Panc1 (cell line): ENCODE measurements at regions not wholly inside any gene's neighbourhood (a gene's known extent, or its start where the extent isn't known, plus 50 kb on each side); places are given as distances from the start of the nearest gene placed in this dataset.

Experiments
- ATAC-seq: fragments of 200-7000 bp; cut with Tn5 transposase; 2 replicates; pipeline ENCODE4 v1.9.1; 2020; ENCODE audit warnings: mild to moderate bottlenecking, moderate library complexity
- BruUV-seq: library from RNA; stranded (reverse); fragments of 400-500 nt; replicated peaks from 2 replicates; lab custom pipeline; 2021; lab: Mats Ljungman, UMichigan
- CTCF ChIA-PET: fragments of 300-600 bp; sonication (Branson Sonifier 250); formaldehyde crosslinking; loops from one replicate; lab custom pipeline; 2022; ENCODE audit warnings: antibody characterized with exemption; lab: Charles Lee
- POLR2A ChIA-PET: fragments of 300-600 bp; sonication (Branson Sonifier 250); formaldehyde crosslinking; loops from one replicate; lab custom pipeline; 2022; ENCODE audit warnings: antibody characterized with exemption; lab: Charles Lee
- DNase-seq: peaks from one replicate; pipeline ENCODE4 v3.0.0-alpha.2; 2010; ENCODE audit warnings: low read depth, low spot score
- H3K27ac ChIP-seq: 2 replicates; pipeline ENCODE4 v1.5.1; 2011; ENCODE audit warnings: mild to moderate bottlenecking, low read length, inconsistent platforms
- H3K27me3 ChIP-seq: fragments of 200-500 bp; sonication (Bioruptor generic); 2 replicates; pipeline ENCODE4 v1.6.0; 2014; ENCODE audit warnings: low read length, inconsistent platforms; ENCODE audit not compliant: control insufficient read depth, insufficient read depth
- H3K36me3 ChIP-seq: fragments of 200-500 bp; sonication (Bioruptor generic); 2 replicates; pipeline ENCODE4 v1.5.1; 2014; ENCODE audit warnings: inconsistent platforms, mild to moderate bottlenecking, low read length, moderate library complexity; ENCODE audit not compliant: control insufficient read depth, insufficient read depth
- H3K4me1 ChIP-seq: 2 replicates; pipeline ENCODE4 v1.5.1; 2011; ENCODE audit warnings: inconsistent platforms, mild to moderate bottlenecking, low read length, moderate library complexity; ENCODE audit not compliant: control insufficient read depth, insufficient read depth
- H3K4me3 ChIP-seq, 2 experiments: 2 replicates each; pipeline ENCODE4 v1.5.1; 2011 to 2012; ENCODE audit warnings: low read depth in 2 of 2, low read length in 2 of 2, mild to moderate bottlenecking in 2 of 2, inconsistent platforms in 1 of 2, moderate library complexity in 1 of 2
- H3K9me3 ChIP-seq: fragments of 200-500 bp; sonication (Bioruptor generic); 2 replicates; pipeline ENCODE4 v1.5.1; 2014; ENCODE audit warnings: low read depth, mild to moderate bottlenecking, inconsistent platforms, low read length, moderate library complexity; ENCODE audit not compliant: control insufficient read depth, insufficient read depth
- CTCF ChIP-seq: fragments of 450-650 bp; IDR thresholded peaks from 2 replicates; pipeline ENCODE4 v1.5.1; 2017; ENCODE audit warnings: mild to moderate bottlenecking
- POLR2AphosphoS5 ChIP-seq: IDR thresholded peaks from 2 replicates; pipeline ENCODE4 v1.6.1; 2012; ENCODE audit warnings: mild to moderate bottlenecking, low read depth, low read length, moderate library complexity
- REST ChIP-seq, 2 experiments: IDR thresholded peaks; 2 replicates each; pipeline ENCODE4 v1.6.1; 2011 to 2012; ENCODE audit warnings: low read depth in 2 of 2, control low read depth in 1 of 2, low read length in 1 of 2, mild to moderate bottlenecking in 1 of 2, moderate library complexity in 1 of 2; ENCODE audit not compliant: insufficient read depth in 1 of 2
- SIN3A ChIP-seq: IDR thresholded peaks from 2 replicates; pipeline ENCODE4 v1.6.1; 2012; ENCODE audit warnings: low read depth, mild to moderate bottlenecking, low read length, moderate library complexity, borderline replicate concordance; ENCODE audit not compliant: insufficient read depth
- TCF7L2 ChIP-seq: IDR thresholded peaks from 2 replicates; pipeline ENCODE4 v1.6.1; 2011; ENCODE audit warnings: mild to moderate bottlenecking, low read depth, low read length, inconsistent platforms
- in situ Hi-C: cut with HindIII; loops from 2 replicates; pipeline ENCODE4 v1.10.0; 2016; ENCODE audit warnings: low sequenced_read_pairs, low pct_unique_long_range_greater_than_20kb
- intact Hi-C: fragments of 100-400 bp; cut with micrococcal nuclease; formaldehyde crosslinking; loops from one replicate; pipeline ENCODE4 v1.10.0; 2022; ENCODE audit not compliant: unreplicated experiment

- TF ChIP-seq POLR2AphosphoS5, result no peak
- no peak for TF ChIP-seq TCF7L2
- TF ChIP-seq REST (IDR thresholded peaks at IDR 0.05; ENCODE audit: insufficient read depth in 1 of 2, low read depth in 2 of 2, low read length in 1 of 2), result no peak
- TF ChIP-seq SIN3A, result no peak
- TF ChIP-seq CTCF, result no peak
- H3K36me3 ChIP-seq, result no peaks in the 10 kb centered on the region
- intact Hi-C loops (no loop called here), in situ Hi-C loops (no loop called here)
- no peak overlapping the region for H3K27ac ChIP-seq
- DNase-seq, result no peak
- peaks cover 3% of the 10 kb centered on the region for H3K27me3 ChIP-seq
- no TSS peak for BruUV-seq
- ATAC-seq, result peak; percentile 60; the same call in 1 of the 2 replicates
- no peaks in the 10 kb centered on the region for H3K4me1 ChIP-seq
- H3K9me3 ChIP-seq, result no peaks in the 10 kb centered on the region
- no peak overlapping the region for H3K4me3 ChIP-seq
- CTCF ChIA-PET, result no interaction called here
- POLR2A ChIA-PET, result no interaction called here
These were observed 341.1 kb downstream of the ZSWIM6 start for GRCh38 chr5:61673007-61673735.

GRCh38 chr5:61674378-61674777, 342.3 kb downstream of the ZSWIM6 start:
- CTCF ChIA-PET, result no interaction called here
- intact Hi-C loops, result no loop called here
- no peak overlapping the region for H3K27ac ChIP-seq

More at GRCh38 chr5:61674378-61674777, 342.3 kb downstream of the ZSWIM6 start:
- Histone ChIP-seq H3K27me3 (peaks cover 3% of the 10 kb centered on the region), H3K4me1 (no peaks in the 10 kb centered on the region), H3K36me3 (no peaks in the 10 kb centered on the region), H3K9me3 (no peaks in the 10 kb centered on the region), H3K4me3 (no peak overlapping the region)
- POLR2A ChIA-PET, result no interaction called here
- in situ Hi-C loops, result no loop called here
- TF ChIP-seq REST (IDR thresholded peaks at IDR 0.05; ENCODE audit: insufficient read depth in 1 of 2, low read depth in 2 of 2, low read length in 1 of 2) (no peak), POLR2AphosphoS5 (no peak), TCF7L2 (no peak)
- no peak for DNase-seq
- BruUV-seq, result no TSS peak
- ATAC-seq, result no peak
